ENCODE measurements at regions not wholly inside any gene's neighbourhood (a gene's known extent, or its start where the extent isn't known, plus 50 kb on each side); places are given as distances from the start of the nearest gene placed in this dataset.

- no peaks in the 10 kb centered on the region for H3K27me3 ChIP-seq (ENCODE audit: control insufficient read depth in 3 of 3, insufficient read depth in 3 of 3, low read depth in 1 of 3, low read length in 3 of 3)
- no peaks in the 10 kb centered on the region for H3K79me1 ChIP-seq (ENCODE audit: low read depth, low read length)
- H2BK12ac ChIP-seq (ENCODE audit: low read length), result no peak overlapping the region
- no peak for DNase-seq (ENCODE audit: low spot score)
- no CpG with 5 or more reads among the region's 1 CpG for WGBS, 2 donors (ENCODE audit: extremely low coverage in 2 of 2, insufficient read length in 2 of 2, insufficient replicate concordance in 1 of 2)
- no peaks in the 10 kb centered on the region for H3K9me3 ChIP-seq (replicated peaks in 1 of 2; ENCODE audit: control insufficient read depth in 2 of 2, insufficient read depth in 1 of 2, low read depth in 1 of 2, low read length in 2 of 2)
- H2BK5ac ChIP-seq (ENCODE audit: low read length), result no peak overlapping the region
- H3K4ac ChIP-seq (ENCODE audit: low read length), result no peak overlapping the region
- H3K4me1 ChIP-seq (ENCODE audit: control insufficient read depth in 2 of 2, insufficient read depth in 1 of 2, low read depth in 1 of 2, low read length in 2 of 2), result no peaks in the 10 kb centered on the region
- no peak overlapping the region for H3K27ac ChIP-seq (replicated peaks; ENCODE audit: low read length)
- no peak overlapping the region for H3K4me3 ChIP-seq (ENCODE audit: low read length in 2 of 2)
- no peak overlapping the region for H4K91ac ChIP-seq (ENCODE audit: low read depth, low read length, poor library complexity)
- no peak overlapping the region for H3K9ac ChIP-seq (ENCODE audit: low read depth, low read length, poor library complexity)
- no peak overlapping the region for H3K4me2 ChIP-seq (ENCODE audit: insufficient read depth, low read length, poor library complexity, severe bottlenecking)
- H2AK5ac ChIP-seq (ENCODE audit: low read depth, low read length), result no peak overlapping the region
- H3K18ac ChIP-seq (ENCODE audit: low read length), result no peak overlapping the region
- no peak overlapping the region for H2BK120ac ChIP-seq (ENCODE audit: low read depth, low read length)
- no peak overlapping the region for H3K23ac ChIP-seq (ENCODE audit: low read depth, low read length, poor library complexity)
- H2AFZ ChIP-seq (ENCODE audit: low read length), result peak overlapping the region; percentile 19
- no peak overlapping the region for H2BK15ac ChIP-seq (ENCODE audit: low read length)
- H3K14ac ChIP-seq (ENCODE audit: low read length), result no peak overlapping the region
- no peaks in the 10 kb centered on the region for H3K36me3 ChIP-seq (replicated peaks in 1 of 2; ENCODE audit: control insufficient read depth in 2 of 2, insufficient read depth in 2 of 2, low read length in 2 of 2)
- no peak overlapping the region for H4K8ac ChIP-seq (ENCODE audit: low read depth, low read length)
Observed at GRCh38 chr7:81624021-81624592, 145.7 kb downstream of the HGF start.

GRCh38 chr7:81623251-81623855 is 146.5 kb downstream of the HGF start:
- no peak overlapping the region for H2BK12ac ChIP-seq (ENCODE audit: low read length)
- no peak overlapping the region for H3K4ac ChIP-seq (ENCODE audit: low read length)
- WGBS, 2 donors (ENCODE audit: extremely low coverage in 2 of 2, insufficient read length in 2 of 2, insufficient replicate concordance in 1 of 2), result no CpG with 5 or more reads among the region's 1 CpG
- H3K4me1 ChIP-seq (ENCODE audit: control insufficient read depth in 2 of 2, insufficient read depth in 1 of 2, low read depth in 1 of 2, low read length in 2 of 2), result no peaks in the 10 kb centered on the region
- no peak overlapping the region for H3K23ac ChIP-seq (ENCODE audit: low read depth, low read length, poor library complexity)
- no peak overlapping the region for H2BK120ac ChIP-seq (ENCODE audit: low read depth, low read length)
- H2BK15ac ChIP-seq (ENCODE audit: low read length), result no peak overlapping the region
- H3K9me3 ChIP-seq (replicated peaks in 1 of 2; ENCODE audit: control insufficient read depth in 2 of 2, insufficient read depth in 1 of 2, low read depth in 1 of 2, low read length in 2 of 2), result no peaks in the 10 kb centered on the region
- no peaks in the 10 kb centered on the region for H3K27me3 ChIP-seq (ENCODE audit: control insufficient read depth in 3 of 3, insufficient read depth in 3 of 3, low read depth in 1 of 3, low read length in 3 of 3)
- no peak overlapping the region for H3K4me2 ChIP-seq (ENCODE audit: insufficient read depth, low read length, poor library complexity, severe bottlenecking)
- no peak overlapping the region for H3K9ac ChIP-seq (ENCODE audit: low read depth, low read length, poor library complexity)
- peak overlapping the region; percentile 19 for H2AFZ ChIP-seq (ENCODE audit: low read length)
- H3K27ac ChIP-seq (replicated peaks; ENCODE audit: low read length), result no peak overlapping the region
- no peak for DNase-seq (ENCODE audit: low spot score)
- no peak overlapping the region for H3K18ac ChIP-seq (ENCODE audit: low read length)
- H4K8ac ChIP-seq (ENCODE audit: low read depth, low read length), result no peak overlapping the region
- no peak overlapping the region for H4K91ac ChIP-seq (ENCODE audit: low read depth, low read length, poor library complexity)
- no peak overlapping the region for H2BK5ac ChIP-seq (ENCODE audit: low read length)
- H3K14ac ChIP-seq (ENCODE audit: low read length), result no peak overlapping the region
- no peak overlapping the region for H2AK5ac ChIP-seq (ENCODE audit: low read depth, low read length)
- no peaks in the 10 kb centered on the region for H3K36me3 ChIP-seq (replicated peaks in 1 of 2; ENCODE audit: control insufficient read depth in 2 of 2, insufficient read depth in 2 of 2, low read length in 2 of 2)
- no peaks in the 10 kb centered on the region for H3K79me1 ChIP-seq (ENCODE audit: low read depth, low read length)
- no peak overlapping the region for H3K4me3 ChIP-seq (ENCODE audit: low read length in 2 of 2)

- no peak for DNase-seq (ENCODE audit: low spot score)
- WGBS, 2 donors (ENCODE audit: extremely low coverage in 2 of 2, insufficient read length in 2 of 2, insufficient replicate concordance in 1 of 2), result no CpG with 5 or more reads among the region's 1 CpG
- H3K4me1 ChIP-seq (ENCODE audit: control insufficient read depth in 2 of 2, insufficient read depth in 1 of 2, low read depth in 1 of 2, low read length in 2 of 2), result no peaks in the 10 kb centered on the region
Observed at GRCh38 chr7:81621893-81622292, 148.0 kb downstream of the HGF start.

GRCh38 chr7:81618396-81619014 is 151.3 kb downstream of the HGF start:
- no peaks in the 10 kb centered on the region for H3K4me1 ChIP-seq (ENCODE audit: control insufficient read depth in 2 of 2, insufficient read depth in 1 of 2, low read depth in 1 of 2, low read length in 2 of 2)
- no peak overlapping the region for H3K18ac ChIP-seq (ENCODE audit: low read length)
- no peak overlapping the region for H3K14ac ChIP-seq (ENCODE audit: low read length)
- H2AK5ac ChIP-seq (ENCODE audit: low read depth, low read length), result no peak overlapping the region
- no peak overlapping the region for H3K4ac ChIP-seq (ENCODE audit: low read length)
- H3K9ac ChIP-seq (ENCODE audit: low read depth, low read length, poor library complexity), result no peak overlapping the region
- H2BK120ac ChIP-seq (ENCODE audit: low read depth, low read length), result no peak overlapping the region
- H4K8ac ChIP-seq (ENCODE audit: low read depth, low read length), result no peak overlapping the region
- H3K79me1 ChIP-seq (ENCODE audit: low read depth, low read length), result no peaks in the 10 kb centered on the region
- no peak overlapping the region for H3K4me3 ChIP-seq (ENCODE audit: low read length in 2 of 2)
- H3K9me3 ChIP-seq (replicated peaks in 1 of 2; ENCODE audit: control insufficient read depth in 2 of 2, insufficient read depth in 1 of 2, low read depth in 1 of 2, low read length in 2 of 2), result no peaks in the 10 kb centered on the region
- no CpG with 5 or more reads among the region's 4 CpGs for WGBS, 2 donors (ENCODE audit: extremely low coverage in 2 of 2, insufficient read length in 2 of 2, insufficient replicate concordance in 1 of 2)
- no peak overlapping the region for H2BK5ac ChIP-seq (ENCODE audit: low read length)
- H3K27me3 ChIP-seq (ENCODE audit: control insufficient read depth in 3 of 3, insufficient read depth in 3 of 3, low read depth in 1 of 3, low read length in 3 of 3), result no peaks in the 10 kb centered on the region
- H2BK12ac ChIP-seq (ENCODE audit: low read length), result no peak overlapping the region
- H4K91ac ChIP-seq (ENCODE audit: low read depth, low read length, poor library complexity), result no peak overlapping the region
- no peak for DNase-seq (ENCODE audit: low spot score)
- H3K23ac ChIP-seq (ENCODE audit: low read depth, low read length, poor library complexity), result no peak overlapping the region
- H3K36me3 ChIP-seq (replicated peaks in 1 of 2; ENCODE audit: control insufficient read depth in 2 of 2, insufficient read depth in 2 of 2, low read length in 2 of 2), result no peaks in the 10 kb centered on the region
- H2AFZ ChIP-seq (ENCODE audit: low read length), result no peak overlapping the region
- no peak overlapping the region for H3K27ac ChIP-seq (replicated peaks; ENCODE audit: low read length)
- H2BK15ac ChIP-seq (ENCODE audit: low read length), result no peak overlapping the region
- no peak overlapping the region for H3K4me2 ChIP-seq (ENCODE audit: insufficient read depth, low read length, poor library complexity, severe bottlenecking)

More at GRCh38 chr7:81621893-81622292, 148.0 kb downstream of the HGF start:
- Histone ChIP-seq H3K27ac (replicated peaks; ENCODE audit: low read length) (no peak overlapping the region), H3K36me3 (replicated peaks in 1 of 2; ENCODE audit: control insufficient read depth in 2 of 2, insufficient read depth in 2 of 2, low read length in 2 of 2) (no peaks in the 10 kb centered on the region), H3K9ac (ENCODE audit: low read depth, low read length, poor library complexity) (no peak overlapping the region), H3K14ac (ENCODE audit: low read length) (no peak overlapping the region), H3K23ac (ENCODE audit: low read depth, low read length, poor library complexity) (no peak overlapping the region), H3K4me3 (ENCODE audit: low read length in 2 of 2) (no peak overlapping the region), H2AFZ (ENCODE audit: low read length) (no peak overlapping the region), H2BK12ac (ENCODE audit: low read length) (no peak overlapping the region), H2BK120ac (ENCODE audit: low read depth, low read length) (no peak overlapping the region), H3K9me3 (replicated peaks in 1 of 2; ENCODE audit: control insufficient read depth in 2 of 2, insufficient read depth in 1 of 2, low read depth in 1 of 2, low read length in 2 of 2) (no peaks in the 10 kb centered on the region), H3K79me1 (ENCODE audit: low read depth, low read length) (no peaks in the 10 kb centered on the region), H4K8ac (ENCODE audit: low read depth, low read length) (no peak overlapping the region), H2AK5ac (ENCODE audit: low read depth, low read length) (no peak overlapping the region), H2BK15ac (ENCODE audit: low read length) (no peak overlapping the region), H3K4ac (ENCODE audit: low read length) (no peak overlapping the region), H3K27me3 (ENCODE audit: control insufficient read depth in 3 of 3, insufficient read depth in 3 of 3, low read depth in 1 of 3, low read length in 3 of 3) (no peaks in the 10 kb centered on the region), H3K4me2 (ENCODE audit: insufficient read depth, low read length, poor library complexity, severe bottlenecking) (no peak overlapping the region), H2BK5ac (ENCODE audit: low read length) (no peak overlapping the region), H4K91ac (ENCODE audit: low read depth, low read length, poor library complexity) (no peak overlapping the region), H3K18ac (ENCODE audit: low read length) (no peak overlapping the region)

Data from neuronal stem cell (in vitro differentiated cells).